DOHH2 (cell line): ENCODE measurements at regions not wholly inside any gene's neighbourhood (a gene's known extent, or its start where the extent isn't known, plus 50 kb on each side); places are given as distances from the start of the nearest gene placed in this dataset.

ENCODE experiments used
- H3F3A ChIP-seq: fragments of 200-600 bp; sonication (generic), shearing (Covaris generic); 2 replicates; pipeline ENCODE4 v1.6.0; 2016; ENCODE audit warnings: antibody characterized with exemption, mild to moderate bottlenecking; ENCODE audit not compliant: control insufficient read depth, insufficient read depth
- H3K27ac ChIP-seq: fragments of 200-600 bp; sonication (generic); 2 replicates; pipeline ENCODE4 v1.5.1; 2014; ENCODE audit warnings: low read depth, mild to moderate bottlenecking, low read length, moderate library complexity
- H3K27me3 ChIP-seq: fragments of 200-600 bp; sonication (generic); 2 replicates; pipeline ENCODE4 v1.6.1; 2014; ENCODE audit warnings: mild to moderate bottlenecking, low read length, mixed read lengths; ENCODE audit not compliant: control insufficient read depth
- H3K36me3 ChIP-seq: fragments of 200-600 bp; sonication (generic); 2 replicates; pipeline ENCODE4 v1.6.1; 2014; ENCODE audit warnings: mild to moderate bottlenecking, low read length, moderate library complexity, mixed read lengths; ENCODE audit not compliant: control insufficient read depth
- H3K4me1 ChIP-seq: fragments of 200-600 bp; sonication (generic); 2 replicates; pipeline ENCODE4 v1.6.1; 2014; ENCODE audit warnings: mild to moderate bottlenecking, low read length, mixed read lengths; ENCODE audit not compliant: control insufficient read depth
- H3K4me2 ChIP-seq: fragments of 200-600 bp; sonication (generic); 2 replicates; pipeline ENCODE4 v1.6.0; 2014; ENCODE audit warnings: mild to moderate bottlenecking, low read length, moderate library complexity
- H3K4me3 ChIP-seq: fragments of 200-600 bp; sonication (generic); 2 replicates; pipeline ENCODE4 v1.5.1; 2014; ENCODE audit warnings: mild to moderate bottlenecking, low read length, mixed read lengths
- H3K79me2 ChIP-seq: fragments of 200-600 bp; sonication (generic); 2 replicates; pipeline ENCODE4 v1.6.1; 2014; ENCODE audit warnings: mild to moderate bottlenecking, low read length, mixed read lengths; ENCODE audit not compliant: control insufficient read depth
- H3K9me2 ChIP-seq: fragments of 200-600 bp; sonication (generic); replicated peaks from 2 replicates; pipeline ENCODE4 v1.6.1; 2014; ENCODE audit warnings: mild to moderate bottlenecking, low read length, mixed read lengths; ENCODE audit not compliant: control insufficient read depth
- H3K9me3 ChIP-seq: fragments of 200-600 bp; sonication (generic); 2 replicates; pipeline ENCODE4 v1.6.1; 2014; ENCODE audit warnings: antibody characterized with exemption, low read length, mixed read lengths; ENCODE audit not compliant: control insufficient read depth, insufficient read depth
- H4K20me1 ChIP-seq: fragments of 200-600 bp; sonication (generic); 2 replicates; pipeline ENCODE4 v1.6.0; 2014; ENCODE audit warnings: low read depth, mild to moderate bottlenecking, antibody characterized with exemption, low read length, moderate library complexity; ENCODE audit not compliant: control insufficient read depth, insufficient read depth
- EZH2phosphoT487 ChIP-seq: fragments of 200-600 bp; sonication (generic); IDR thresholded peaks from 2 replicates; pipeline ENCODE4 v1.6.1; 2017; ENCODE audit warnings: borderline replicate concordance, mild to moderate bottlenecking, antibody characterized with exemption, low read length, moderate library complexity, mixed read lengths
- TF ChIP-seq, protein P1 (sequence below): fragments of 200-600 bp; sonication (generic); IDR thresholded peaks from one replicate; pipeline ENCODE4 v1.5.1; 2014; ENCODE audit warnings: antibody characterized with exemption, mild to moderate bottlenecking, low read depth, low read length; ENCODE audit not compliant: poor library complexity, severe bottlenecking

DNA sequence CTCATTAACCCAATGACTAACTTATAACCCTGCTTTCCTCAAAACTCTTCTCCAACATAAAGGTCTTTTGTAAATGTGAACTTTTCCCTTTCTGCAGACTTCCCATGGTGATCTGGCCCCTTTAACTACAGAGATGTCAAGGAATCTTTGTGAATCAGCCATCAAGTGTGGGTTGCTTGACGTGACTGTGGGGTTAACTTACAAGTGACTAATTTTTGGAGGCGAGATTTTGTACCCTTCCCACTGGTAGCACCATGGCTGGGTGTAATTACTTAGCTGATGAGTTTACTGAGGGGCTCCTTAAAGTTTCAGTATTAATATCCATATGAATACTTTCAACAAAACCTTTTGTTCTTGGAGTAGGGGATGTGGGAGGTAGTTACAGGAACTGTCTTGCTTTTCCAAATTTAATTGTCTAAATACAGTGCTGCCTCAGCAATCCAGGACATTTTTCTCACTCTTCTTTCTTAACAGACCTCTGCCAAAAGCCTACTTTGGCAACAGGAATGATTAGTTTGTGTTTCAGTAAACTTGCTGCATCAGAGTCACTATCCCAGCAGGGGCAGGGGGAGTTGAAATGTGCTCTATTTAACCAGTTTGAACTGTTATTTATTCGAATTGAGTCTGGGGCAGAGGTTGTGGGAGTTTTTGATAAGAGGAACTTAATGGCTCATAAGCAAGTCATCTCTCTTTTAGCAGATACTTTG, 217.3 kb upstream of the FGGY start:
- Histone ChIP-seq H4K20me1 (no peaks in the 10 kb centered on the region), H3K9me3 (no peaks in the 10 kb centered on the region), H3F3A (no peaks in the 10 kb centered on the region), H3K79me2 (no peaks in the 10 kb centered on the region), H3K9me2 (no peaks in the 10 kb centered on the region), H3K4me1 (no peaks in the 10 kb centered on the region), H3K4me3 (no peak overlapping the region), H3K27me3 (peaks cover 10% of the 10 kb centered on the region; the same call in 1 of the 2 replicates), H3K36me3 (no peaks in the 10 kb centered on the region), H3K4me2 (no peak overlapping the region), H3K27ac (no peak overlapping the region)
- TF ChIP-seq EZH2phosphoT487: no peak
- TF ChIP-seq, protein P1, sequence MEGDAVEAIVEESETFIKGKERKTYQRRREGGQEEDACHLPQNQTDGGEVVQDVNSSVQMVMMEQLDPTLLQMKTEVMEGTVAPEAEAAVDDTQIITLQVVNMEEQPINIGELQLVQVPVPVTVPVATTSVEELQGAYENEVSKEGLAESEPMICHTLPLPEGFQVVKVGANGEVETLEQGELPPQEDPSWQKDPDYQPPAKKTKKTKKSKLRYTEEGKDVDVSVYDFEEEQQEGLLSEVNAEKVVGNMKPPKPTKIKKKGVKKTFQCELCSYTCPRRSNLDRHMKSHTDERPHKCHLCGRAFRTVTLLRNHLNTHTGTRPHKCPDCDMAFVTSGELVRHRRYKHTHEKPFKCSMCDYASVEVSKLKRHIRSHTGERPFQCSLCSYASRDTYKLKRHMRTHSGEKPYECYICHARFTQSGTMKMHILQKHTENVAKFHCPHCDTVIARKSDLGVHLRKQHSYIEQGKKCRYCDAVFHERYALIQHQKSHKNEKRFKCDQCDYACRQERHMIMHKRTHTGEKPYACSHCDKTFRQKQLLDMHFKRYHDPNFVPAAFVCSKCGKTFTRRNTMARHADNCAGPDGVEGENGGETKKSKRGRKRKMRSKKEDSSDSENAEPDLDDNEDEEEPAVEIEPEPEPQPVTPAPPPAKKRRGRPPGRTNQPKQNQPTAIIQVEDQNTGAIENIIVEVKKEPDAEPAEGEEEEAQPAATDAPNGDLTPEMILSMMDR: no peak

DNA sequence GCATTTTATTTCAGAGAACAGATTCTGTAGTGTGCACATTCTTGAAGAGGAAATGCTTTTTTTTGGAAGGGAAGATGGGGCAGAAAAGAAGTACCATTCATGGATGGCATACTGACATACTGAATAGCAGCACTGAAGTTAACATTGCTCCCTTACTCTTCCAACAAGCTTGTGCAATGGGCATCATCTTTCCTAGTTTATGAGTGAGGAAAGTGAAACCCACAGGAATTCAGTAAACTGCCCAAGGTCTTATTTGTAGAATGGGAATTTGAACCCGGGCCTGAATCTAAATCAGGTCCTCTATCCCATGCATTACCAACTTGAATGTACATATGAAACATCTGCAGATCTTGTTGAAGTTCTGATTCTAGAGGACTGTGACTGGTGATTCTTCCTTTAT, 215.7 kb upstream of the FGGY start:
- TF ChIP-seq, protein P1: no peak
- no peak for TF ChIP-seq EZH2phosphoT487
- no peaks in the 10 kb centered on the region for H3K36me3 ChIP-seq
- H3K27ac ChIP-seq: no peak overlapping the region
- H3K4me1 ChIP-seq: no peaks in the 10 kb centered on the region
- no peak overlapping the region for H3K4me2 ChIP-seq
- no peaks in the 10 kb centered on the region for H3K9me2 ChIP-seq
- no peak overlapping the region for H3K4me3 ChIP-seq
- no peaks in the 10 kb centered on the region for H4K20me1 ChIP-seq
- H3F3A ChIP-seq: no peaks in the 10 kb centered on the region
- H3K9me3 ChIP-seq: no peaks in the 10 kb centered on the region
- peaks cover 10% of the 10 kb centered on the region; the same call in 1 of the 2 replicates for H3K27me3 ChIP-seq
- no peaks in the 10 kb centered on the region for H3K79me2 ChIP-seq

DNA sequence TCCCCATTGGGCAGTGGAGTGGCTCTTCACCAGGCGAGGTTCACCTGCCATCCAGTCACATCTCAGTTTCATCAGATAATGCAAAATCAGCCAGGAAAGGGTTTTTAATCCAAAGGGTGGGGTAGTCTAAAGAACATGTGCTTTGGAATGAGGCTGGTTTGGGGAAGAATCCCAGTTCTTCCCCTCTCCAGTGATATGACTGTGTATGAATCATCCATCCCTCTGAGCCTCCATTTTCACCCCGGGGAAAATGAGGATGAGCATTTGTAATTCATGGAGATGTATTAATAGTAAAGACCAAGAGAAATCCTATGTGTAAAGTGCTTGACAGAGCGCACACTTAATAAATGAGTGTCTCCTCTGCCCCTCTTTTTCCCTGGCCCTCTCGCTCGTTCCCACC, 215.1 kb upstream of the FGGY start:
- Histone ChIP-seq H3K4me3 (no peak overlapping the region), H4K20me1 (no peaks in the 10 kb centered on the region), H3F3A (no peaks in the 10 kb centered on the region), H3K4me2 (no peak overlapping the region), H3K27ac (no peak overlapping the region), H3K27me3 (peaks cover 10% of the 10 kb centered on the region; the same call in 1 of the 2 replicates), H3K9me3 (no peaks in the 10 kb centered on the region), H3K36me3 (no peaks in the 10 kb centered on the region), H3K9me2 (no peaks in the 10 kb centered on the region), H3K79me2 (no peaks in the 10 kb centered on the region), H3K4me1 (no peaks in the 10 kb centered on the region)
- TF ChIP-seq EZH2phosphoT487: no peak
- TF ChIP-seq, protein P1: no peak
